ENCODE measurements at regions not wholly inside any gene's neighbourhood (a gene's known extent, or its start where the extent isn't known, plus 50 kb on each side); places are given as distances from the start of the nearest gene placed in this dataset.

- no peak for DNase-seq
Observed at GRCh38 chr3:13168391-13168790, 95.2 kb upstream of the IQSEC1 start.

GRCh38 chr3:13167829-13168228, 94.6 kb upstream of the IQSEC1 start:
- DNase-seq = no peak

GRCh38 chr3:13167064-13167743, 94.0 kb upstream of the IQSEC1 start:
- DNase-seq = no peak

- DNase-seq = peak; percentile 9
Observed at GRCh38 chr3:13166243-13167063, 93.2 kb upstream of the IQSEC1 start.

GRCh38 chr3:13165576-13165975, 92.3 kb upstream of the IQSEC1 start:
- DNase-seq = no peak

- DNase-seq = no peak
Observed at GRCh38 chr3:13164893-13165492, 91.8 kb upstream of the IQSEC1 start.

- DNase-seq = no peak
Observed at GRCh38 chr3:13163848-13164382, 90.7 kb upstream of the IQSEC1 start.

GRCh38 chr3:13162549-13163320, 89.5 kb upstream of the IQSEC1 start:
- no peak for DNase-seq

- no peak for DNase-seq
Observed at GRCh38 chr3:13161771-13162535, 88.7 kb upstream of the IQSEC1 start.

- no peak for DNase-seq
Observed at GRCh38 chr3:13161021-13161759, 88.0 kb upstream of the IQSEC1 start.

- DNase-seq = no peak
Observed at GRCh38 chr3:13160619-13161018, 87.4 kb upstream of the IQSEC1 start.

- DNase-seq = no peak
Observed at GRCh38 chr3:13159890-13160289, 86.7 kb upstream of the IQSEC1 start.

- no peak for DNase-seq
Observed at GRCh38 chr3:13158871-13159270, 85.6 kb upstream of the IQSEC1 start.

- no peak for DNase-seq
Observed at GRCh38 chr3:13158408-13158807, 85.2 kb upstream of the IQSEC1 start.

GRCh38 chr3:13157986-13158385, 84.8 kb upstream of the IQSEC1 start:
- no peak for DNase-seq

GRCh38 chr3:13152826-13153710, 79.8 kb upstream of the IQSEC1 start:
- DNase-seq = no peak

- no peak for DNase-seq
Observed at GRCh38 chr3:13150624-13151023, 77.4 kb upstream of the IQSEC1 start.

- no peak for DNase-seq
Observed at GRCh38 chr3:13149330-13150108, 76.3 kb upstream of the IQSEC1 start.

GRCh38 chr3:13148561-13149329, 75.5 kb upstream of the IQSEC1 start:
- DNase-seq = no peak
